HFF-Myc (cell line): ENCODE measurements at regions not wholly inside any gene's neighbourhood (a gene's known extent, or its start where the extent isn't known, plus 50 kb on each side); places are given as distances from the start of the nearest gene placed in this dataset.

Experiments used
- DNase-seq: peaks from one replicate; pipeline ENCODE4 v3.0.0-alpha.2; 2011; ENCODE audit warnings: low read depth; ENCODE audit errors: extremely low read depth
- H3K4me3 ChIP-seq: replicated peaks from 2 replicates; pipeline ENCODE4 v1.5.1; 2011; ENCODE audit warnings: low read depth, mild to moderate bottlenecking, control low read depth, low read length
- TF ChIP-seq, protein P1 (sequence below): IDR thresholded peaks from 2 replicates; pipeline ENCODE4 v1.5.1; 2012; ENCODE audit warnings: mild to moderate bottlenecking, low read depth, low read length, control low read depth; ENCODE audit errors: missing control alignments

DNA sequence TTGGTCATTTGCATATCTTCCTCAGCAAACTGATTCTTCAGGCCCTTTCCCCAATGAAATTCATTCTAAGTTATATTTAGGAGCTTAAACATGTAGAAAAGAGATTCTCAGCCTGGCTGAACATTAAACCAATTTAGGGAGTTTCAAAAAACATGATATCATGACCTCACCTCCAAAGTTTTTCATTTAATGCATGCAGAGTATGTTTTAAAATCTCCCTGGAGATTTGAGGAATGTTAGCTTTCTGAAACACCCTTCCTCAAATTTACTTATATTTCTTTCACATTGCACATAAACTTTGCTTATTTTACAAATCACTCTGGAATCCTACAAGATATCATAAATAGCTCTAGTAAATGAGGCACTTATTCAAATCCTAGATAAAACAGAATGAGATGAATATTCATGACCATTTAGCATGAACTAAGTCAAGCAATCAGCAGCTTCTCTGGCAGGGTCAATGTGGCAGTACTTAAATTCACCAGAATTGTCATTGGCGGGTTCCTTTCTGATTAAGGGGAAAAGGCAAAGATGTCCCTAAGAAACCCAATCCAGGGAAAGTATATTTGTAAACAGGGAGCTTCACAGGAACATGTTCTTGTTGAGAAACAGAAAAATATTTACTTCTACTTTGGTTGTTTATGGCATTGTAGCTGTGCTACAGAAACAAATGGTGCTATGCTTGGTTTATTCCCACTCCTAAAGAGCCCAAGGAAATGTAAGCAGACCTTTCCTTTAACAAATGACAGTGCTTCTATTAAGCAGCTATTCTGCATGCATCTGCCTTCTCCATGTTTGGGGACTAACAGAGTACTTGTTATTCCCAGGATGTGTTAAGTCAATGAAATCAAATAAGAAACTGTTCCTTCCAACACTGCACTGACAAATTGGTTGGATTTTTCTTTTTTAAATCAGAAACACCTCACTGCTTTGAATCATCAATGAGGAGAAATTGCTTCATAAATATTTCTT lies 162.3 kb downstream of the C11orf87 start:
- TF ChIP-seq, protein P1, sequence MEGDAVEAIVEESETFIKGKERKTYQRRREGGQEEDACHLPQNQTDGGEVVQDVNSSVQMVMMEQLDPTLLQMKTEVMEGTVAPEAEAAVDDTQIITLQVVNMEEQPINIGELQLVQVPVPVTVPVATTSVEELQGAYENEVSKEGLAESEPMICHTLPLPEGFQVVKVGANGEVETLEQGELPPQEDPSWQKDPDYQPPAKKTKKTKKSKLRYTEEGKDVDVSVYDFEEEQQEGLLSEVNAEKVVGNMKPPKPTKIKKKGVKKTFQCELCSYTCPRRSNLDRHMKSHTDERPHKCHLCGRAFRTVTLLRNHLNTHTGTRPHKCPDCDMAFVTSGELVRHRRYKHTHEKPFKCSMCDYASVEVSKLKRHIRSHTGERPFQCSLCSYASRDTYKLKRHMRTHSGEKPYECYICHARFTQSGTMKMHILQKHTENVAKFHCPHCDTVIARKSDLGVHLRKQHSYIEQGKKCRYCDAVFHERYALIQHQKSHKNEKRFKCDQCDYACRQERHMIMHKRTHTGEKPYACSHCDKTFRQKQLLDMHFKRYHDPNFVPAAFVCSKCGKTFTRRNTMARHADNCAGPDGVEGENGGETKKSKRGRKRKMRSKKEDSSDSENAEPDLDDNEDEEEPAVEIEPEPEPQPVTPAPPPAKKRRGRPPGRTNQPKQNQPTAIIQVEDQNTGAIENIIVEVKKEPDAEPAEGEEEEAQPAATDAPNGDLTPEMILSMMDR, result no peak
- no peak overlapping the region for H3K4me3 ChIP-seq

DNA sequence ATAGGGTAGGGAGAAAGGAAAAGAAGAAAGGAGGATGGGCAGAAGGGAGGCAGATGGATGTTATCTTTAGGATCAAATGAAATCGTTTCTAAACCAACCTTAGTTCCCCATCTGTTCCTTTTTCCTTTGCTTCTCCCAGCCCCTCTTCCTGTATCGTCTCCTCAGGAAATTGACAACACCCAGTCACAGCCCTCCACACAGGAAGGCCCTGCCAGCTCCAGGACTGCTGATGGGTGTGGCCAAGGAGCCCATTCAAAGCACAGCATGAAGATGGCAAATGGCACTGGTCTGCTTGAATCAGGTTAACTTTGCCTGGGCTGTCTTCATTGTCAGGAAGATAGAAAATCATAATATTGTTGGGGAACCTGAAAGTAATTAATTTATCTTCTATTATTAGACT lies 164.8 kb downstream of the C11orf87 start:
- no peak for DNase-seq
- TF ChIP-seq, protein P1, result no peak
- H3K4me3 ChIP-seq, result no peak overlapping the region

More for the DNA sequence above, 162.3 kb downstream of the C11orf87 start:
- no peak for DNase-seq

DNA sequence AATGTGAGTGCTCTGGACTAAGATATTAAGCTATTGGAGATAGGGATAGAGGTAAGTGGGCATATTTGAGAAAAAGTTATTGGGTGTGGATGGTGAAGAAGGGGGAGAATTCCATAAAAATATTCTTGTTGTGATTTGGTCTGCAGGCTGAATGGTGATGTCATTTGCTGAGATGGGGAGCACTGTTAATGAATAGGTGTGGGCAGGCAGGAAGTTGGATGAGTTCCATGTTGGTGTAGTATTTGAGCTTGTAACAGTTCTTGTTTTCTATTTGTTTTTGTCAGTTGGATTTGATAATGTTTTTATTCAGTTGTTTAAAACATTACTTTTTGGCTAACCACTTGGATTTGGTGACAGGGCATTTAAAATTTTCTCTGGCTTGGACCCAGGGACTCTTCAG lies 168.8 kb downstream of the C11orf87 start:
- TF ChIP-seq, protein P1, result no peak
- DNase-seq, result no peak
- H3K4me3 ChIP-seq, result no peak overlapping the region

DNA sequence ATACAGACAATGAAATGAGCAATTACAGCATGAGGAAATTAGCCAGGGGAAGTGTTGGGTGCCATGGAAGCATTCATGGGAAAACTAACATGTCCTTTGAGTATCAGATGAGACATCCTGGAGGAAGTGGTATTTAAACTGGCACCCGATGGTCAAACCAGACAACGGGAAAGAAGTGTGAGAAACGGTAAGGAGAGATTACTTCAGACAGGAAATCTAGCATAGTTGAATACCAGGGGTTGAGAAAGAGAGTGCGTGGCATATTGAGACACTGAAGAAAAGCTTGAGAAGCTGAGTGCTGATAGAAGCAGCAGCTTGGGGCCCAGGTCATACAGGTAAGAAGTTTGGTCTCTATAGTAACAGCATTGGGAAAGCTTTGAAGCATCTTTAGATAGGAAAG lies 175.3 kb downstream of the C11orf87 start:
- DNase-seq, result no peak
- TF ChIP-seq, protein P1, result no peak
- no peak overlapping the region for H3K4me3 ChIP-seq

DNA sequence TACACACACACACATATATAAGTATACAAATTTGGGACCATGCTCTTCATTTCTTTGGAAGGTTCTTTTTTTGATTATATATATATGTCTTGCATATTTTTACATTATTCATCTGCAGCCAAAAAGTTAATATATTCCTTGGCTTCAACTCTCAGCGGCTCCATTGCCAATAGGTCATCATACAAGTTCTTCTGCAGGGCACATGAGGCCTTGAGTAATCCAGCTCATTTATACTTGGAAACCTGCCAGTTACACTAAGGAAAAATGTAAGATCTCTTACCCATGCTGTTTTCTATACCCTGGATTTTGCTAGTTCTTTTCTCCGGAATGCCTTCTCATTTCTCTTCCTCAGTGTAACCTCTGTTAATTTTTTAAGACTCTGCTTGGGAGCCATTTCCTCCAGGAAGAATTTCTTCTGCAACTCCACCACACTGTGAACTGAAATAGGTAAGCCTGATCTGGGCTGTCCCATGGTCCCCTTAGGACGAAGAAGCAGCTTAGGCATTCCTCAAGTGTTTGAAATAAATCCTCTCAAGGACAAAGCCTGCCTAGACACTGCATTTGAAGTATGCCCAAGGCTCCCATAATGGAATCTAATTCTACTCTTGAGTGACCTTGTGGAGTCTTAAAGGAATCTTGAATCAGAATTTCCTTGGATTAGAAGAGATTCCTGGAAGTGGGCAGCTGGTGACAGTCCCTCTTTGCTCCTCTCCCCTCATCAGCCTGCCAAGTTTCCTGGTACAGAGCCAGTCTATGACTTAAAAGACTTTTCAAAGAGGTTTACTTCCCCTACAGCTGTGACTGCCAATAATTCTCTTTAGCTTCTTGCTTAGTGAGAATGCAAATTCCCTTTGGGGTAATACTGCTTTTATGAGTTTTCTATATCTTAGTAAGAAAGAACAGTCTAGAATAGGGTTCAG lies 182.8 kb downstream of the C11orf87 start:
- TF ChIP-seq, protein P1, result no peak
- no peak overlapping the region for H3K4me3 ChIP-seq
- DNase-seq, result no peak

DNA sequence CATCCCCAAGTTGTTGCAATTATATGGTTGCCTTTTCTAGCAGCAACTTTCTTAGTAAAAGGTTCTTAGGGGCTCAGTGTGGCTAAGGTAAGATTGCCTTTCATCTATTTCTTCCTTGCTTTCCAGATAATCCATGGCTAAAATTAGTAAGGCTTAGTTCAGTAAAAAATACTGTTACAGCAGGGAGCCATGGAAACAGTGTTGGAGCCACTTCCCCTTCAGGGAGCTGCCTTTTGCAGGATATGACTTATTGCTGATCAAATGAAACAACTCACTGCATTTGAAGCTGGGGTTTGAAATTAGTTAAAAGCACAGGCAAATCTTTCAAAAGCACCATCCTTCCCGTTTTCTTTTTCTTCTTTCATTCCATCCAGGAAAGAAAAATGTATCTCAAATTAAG lies 184.3 kb downstream of the C11orf87 start:
- TF ChIP-seq, protein P1, result no peak
- H3K4me3 ChIP-seq, result no peak overlapping the region
- DNase-seq, result no peak
